IMR-90 (cell line): ENCODE measurements at regions not wholly inside any gene's neighbourhood (a gene's known extent, or its start where the extent isn't known, plus 50 kb on each side); places are given as distances from the start of the nearest gene placed in this dataset.

Experiments used
- CHD1 ChIP-seq: IDR thresholded peaks from 2 replicates; pipeline ENCODE4 v1.6.1; 2012; ENCODE audit warnings: low read depth, low read length, improper control_type of control experiment
- CTCF ChIP-seq: conservative IDR thresholded peaks from 2 replicates; pipeline ENCODE4 v1.5.1; 2012; ENCODE audit warnings: mild to moderate bottlenecking, low read depth, low read length, improper control_type of control experiment
- FOS ChIP-seq: fragments of 150-350 bp; IDR thresholded peaks from 2 replicates; pipeline ENCODE4 v1.6.1; 2016; ENCODE audit warnings: low read depth, low read length
- MAFK ChIP-seq: IDR thresholded peaks from 2 replicates; pipeline ENCODE4 v1.6.1; 2012; ENCODE audit warnings: low read depth, low read length, improper control_type of control experiment
- POLR2A ChIP-seq: IDR thresholded peaks from 2 replicates; pipeline ENCODE4 v1.6.1; 2012; ENCODE audit warnings: mild to moderate bottlenecking, low read depth, low read length

DNA sequence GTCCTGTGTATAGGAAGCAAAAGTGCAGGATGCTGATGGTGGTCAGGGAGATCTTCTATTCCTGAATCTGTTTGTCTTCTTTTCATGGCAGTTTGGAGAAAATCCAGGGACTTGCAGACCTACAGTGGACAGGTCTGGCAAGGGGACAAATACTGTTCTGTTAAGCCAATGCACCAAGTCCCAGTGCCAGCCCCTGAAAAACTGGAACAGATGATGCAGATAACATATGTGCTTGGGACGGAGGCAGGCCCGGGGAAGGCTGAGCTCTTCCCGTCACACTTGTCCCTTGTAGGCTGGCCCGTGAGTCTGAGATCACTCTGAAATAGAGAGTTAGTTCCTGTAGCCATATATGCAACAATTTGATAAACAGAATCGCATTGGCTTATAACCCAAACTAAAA is 265.7 kb downstream of the MTRR start:
- TF ChIP-seq MAFK, result no peak
- TF ChIP-seq CHD1, result no peak
- no peak for TF ChIP-seq POLR2A
- TF ChIP-seq CTCF, result no peak
- no peak for TF ChIP-seq FOS
